ENCODE measurements at regions not wholly inside any gene's neighbourhood (a gene's known extent, or its start where the extent isn't known, plus 50 kb on each side); places are given as distances from the start of the nearest gene placed in this dataset.
"Not testable (repeated sequence)": the region's sequence is repeated elsewhere in the genome, so short reads cannot be mapped to it uniquely, and the experiment has no call there.

DNA sequence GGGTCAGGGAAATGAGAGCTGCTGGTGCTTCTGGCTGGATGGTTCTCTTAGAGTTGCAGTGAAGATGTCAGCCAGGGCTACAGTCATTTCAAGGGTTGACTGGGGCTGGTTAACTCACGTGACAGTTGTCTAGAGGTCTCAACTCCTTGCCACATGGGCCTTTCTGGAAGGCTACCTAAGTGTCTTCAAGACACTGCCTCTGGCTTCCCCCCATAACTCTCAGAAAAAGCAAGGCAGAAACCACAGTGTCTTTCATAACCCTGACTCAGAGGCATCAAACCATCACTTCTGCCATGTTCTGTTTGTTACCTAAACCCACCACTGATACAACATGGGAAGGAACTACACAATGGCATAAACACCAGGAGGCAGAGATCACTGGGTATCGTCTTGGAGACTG lies 828.9 kb downstream of the EPHA4 start:
- H3K4me1 ChIP-seq, result no peaks in the 10 kb centered on the region
- DNase-seq (ENCODE audit: low spot score in 2 of 2), result no peak
- no peaks in the 10 kb centered on the region for H3K36me3 ChIP-seq (replicated peaks)
- H3K4me3 ChIP-seq, result no peak overlapping the region
- H3K9me3 ChIP-seq, result no peaks in the 10 kb centered on the region
- in situ Hi-C loops (cut with MboI; ENCODE audit: low sequenced_read_pairs), result no loop called here
- no peaks in the 10 kb centered on the region for H3K27me3 ChIP-seq (ENCODE audit: low read depth)

DNA sequence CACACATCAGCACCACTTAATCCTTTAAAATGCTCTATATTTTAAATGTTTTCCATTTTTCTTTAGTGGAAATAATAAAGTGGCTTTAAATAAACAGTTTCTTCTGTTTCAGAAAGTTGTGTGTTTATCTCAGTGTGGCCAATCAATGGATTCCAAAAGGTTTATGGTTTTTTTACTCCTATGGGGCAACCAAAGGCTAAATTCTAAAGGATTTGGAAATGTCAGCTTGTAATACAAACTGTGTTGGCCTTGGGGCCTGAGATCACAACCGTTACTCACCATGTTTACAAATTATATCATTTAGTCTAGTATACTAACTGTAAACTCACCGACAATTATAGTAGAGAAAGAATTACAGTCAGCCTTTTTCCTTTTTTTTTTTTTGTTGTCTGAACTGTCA lies 827.2 kb downstream of the EPHA4 start:
- Histone ChIP-seq H3K4me3 (no peak overlapping the region), H3K36me3 (replicated peaks) (no peaks in the 10 kb centered on the region), H3K27me3 (ENCODE audit: low read depth) (no peaks in the 10 kb centered on the region), H3K4me1 (no peaks in the 10 kb centered on the region), H3K9me3 (no peaks in the 10 kb centered on the region)
- DNase-seq (ENCODE audit: low spot score in 2 of 2), result no peak
- in situ Hi-C loops (cut with MboI; ENCODE audit: low sequenced_read_pairs), result no loop called here

DNA sequence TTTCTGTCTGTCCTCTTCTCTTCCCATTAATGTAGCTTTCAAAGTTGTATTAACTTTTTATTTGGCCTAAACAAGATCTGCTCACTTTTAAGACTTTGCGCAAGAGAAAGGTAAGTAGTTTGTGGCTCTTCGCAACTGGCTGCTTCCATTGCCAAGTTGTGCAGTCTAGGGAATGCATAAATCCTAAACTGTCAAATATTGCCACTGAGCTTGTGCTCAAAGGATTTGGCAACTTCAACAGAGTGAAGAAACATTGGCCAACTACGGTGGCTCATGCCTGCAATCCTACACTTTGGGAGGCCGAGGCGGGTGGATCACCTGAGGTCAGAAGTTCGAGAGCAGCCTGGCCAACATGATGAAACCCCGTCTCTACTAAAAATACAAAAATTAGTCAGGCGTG lies 826.4 kb downstream of the EPHA4 start:
- H3K4me1 ChIP-seq, result no peaks in the 10 kb centered on the region
- in situ Hi-C loops (cut with MboI; ENCODE audit: low sequenced_read_pairs), result no loop called here
- no peak for DNase-seq (ENCODE audit: low spot score in 2 of 2)
- no peaks in the 10 kb centered on the region for H3K9me3 ChIP-seq
- no peaks in the 10 kb centered on the region for H3K36me3 ChIP-seq (replicated peaks)
- no peak overlapping the region for H3K4me3 ChIP-seq
- no peaks in the 10 kb centered on the region for H3K27me3 ChIP-seq (ENCODE audit: low read depth)

DNA sequence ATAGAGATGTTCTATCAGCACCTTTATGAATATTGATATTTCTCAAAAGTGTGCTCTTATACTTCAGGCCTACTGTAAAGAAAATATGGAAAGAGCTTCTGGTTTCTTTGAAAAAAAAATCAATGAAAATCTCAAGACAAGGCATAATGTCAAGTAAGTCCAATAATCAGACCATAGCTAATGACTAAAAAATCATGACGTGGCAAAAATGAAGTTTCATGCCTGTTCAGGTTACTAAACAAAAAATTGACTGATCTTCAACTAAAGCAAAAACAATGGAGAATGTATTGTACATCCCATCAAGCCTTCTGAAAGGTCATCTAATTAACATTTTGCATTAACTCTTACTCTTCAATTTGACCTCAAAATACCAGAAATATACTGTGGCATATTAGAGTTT lies 824.4 kb downstream of the EPHA4 start:
- in situ Hi-C loops (cut with MboI; ENCODE audit: low sequenced_read_pairs), result no loop called here
- Histone ChIP-seq H3K27me3 (ENCODE audit: low read depth) (no peaks in the 10 kb centered on the region), H3K4me1 (no peaks in the 10 kb centered on the region), H3K4me3 (no peak overlapping the region), H3K9me3 (no peaks in the 10 kb centered on the region), H3K36me3 (replicated peaks) (no peaks in the 10 kb centered on the region)
- DNase-seq (ENCODE audit: low spot score in 2 of 2), result no peak

DNA sequence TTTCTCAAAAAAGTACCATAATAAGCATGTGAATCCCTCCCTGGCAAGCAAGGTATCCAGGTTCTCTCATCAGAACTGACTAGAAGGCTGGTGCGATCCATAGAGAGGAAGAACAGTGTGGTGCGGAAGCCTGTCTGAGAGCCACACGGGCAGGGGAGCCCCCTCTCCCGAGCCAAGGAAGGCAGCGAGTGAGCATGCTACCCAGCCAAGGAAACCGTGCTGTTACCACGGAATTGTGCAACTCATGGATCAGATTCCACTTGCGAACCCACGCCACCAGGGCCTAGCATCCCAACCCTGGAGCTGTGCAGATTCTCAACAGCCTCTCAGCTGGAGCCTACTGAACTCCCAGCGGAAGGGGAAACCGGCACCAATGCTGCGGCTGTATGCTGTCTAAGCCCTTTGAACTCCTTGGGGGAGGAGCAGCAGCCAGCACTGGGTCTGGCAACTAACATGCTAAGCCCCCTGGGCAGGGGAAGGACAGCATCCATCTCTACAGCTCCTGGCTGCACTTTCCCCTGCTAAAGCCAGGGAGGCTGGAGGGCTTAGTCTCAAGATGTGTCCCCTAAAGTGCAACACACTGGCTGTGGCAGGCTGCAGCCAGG lies 823.1 kb downstream of the EPHA4 start:
- H3K4me3 ChIP-seq, result no peak overlapping the region
- in situ Hi-C loops (cut with MboI; ENCODE audit: low sequenced_read_pairs), result no loop called here

DNA sequence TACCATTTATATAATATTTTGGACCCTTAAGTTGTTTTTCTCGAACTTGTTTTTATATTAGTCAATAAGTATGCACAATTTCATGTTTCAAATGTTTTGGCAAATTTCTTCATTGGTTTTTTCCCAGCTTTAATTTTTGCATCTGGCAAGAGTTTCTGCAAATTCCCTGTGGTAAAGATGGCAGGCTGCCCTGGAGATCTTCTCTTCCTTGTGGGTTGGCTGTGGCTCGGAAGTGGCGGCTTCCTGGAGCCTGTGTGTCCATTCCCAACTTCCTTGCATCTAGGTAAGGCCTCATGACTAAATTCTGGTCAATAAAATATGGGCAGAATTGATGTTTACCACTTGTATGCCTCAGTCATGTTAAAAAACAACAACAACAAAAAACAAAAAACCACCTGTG lies 818.6 kb downstream of the EPHA4 start:
- in situ Hi-C loops (cut with MboI; ENCODE audit: low sequenced_read_pairs), result no loop called here
- Histone ChIP-seq H3K4me3 (no peak overlapping the region), H3K9me3 (no peaks in the 10 kb centered on the region), H3K4me1 (no peaks in the 10 kb centered on the region), H3K27me3 (ENCODE audit: low read depth) (no peaks in the 10 kb centered on the region), H3K36me3 (replicated peaks) (no peaks in the 10 kb centered on the region)
- DNase-seq (ENCODE audit: low spot score in 2 of 2), result no peak

More for the DNA sequence above, 823.1 kb downstream of the EPHA4 start:
- DNase-seq (ENCODE audit: low spot score in 2 of 2), result no peak
- Histone ChIP-seq H3K9me3 (no peaks in the 10 kb centered on the region), H3K36me3 (replicated peaks) (no peaks in the 10 kb centered on the region), H3K4me1 (no peaks in the 10 kb centered on the region), H3K27me3 (ENCODE audit: low read depth) (no peaks in the 10 kb centered on the region)

DNA sequence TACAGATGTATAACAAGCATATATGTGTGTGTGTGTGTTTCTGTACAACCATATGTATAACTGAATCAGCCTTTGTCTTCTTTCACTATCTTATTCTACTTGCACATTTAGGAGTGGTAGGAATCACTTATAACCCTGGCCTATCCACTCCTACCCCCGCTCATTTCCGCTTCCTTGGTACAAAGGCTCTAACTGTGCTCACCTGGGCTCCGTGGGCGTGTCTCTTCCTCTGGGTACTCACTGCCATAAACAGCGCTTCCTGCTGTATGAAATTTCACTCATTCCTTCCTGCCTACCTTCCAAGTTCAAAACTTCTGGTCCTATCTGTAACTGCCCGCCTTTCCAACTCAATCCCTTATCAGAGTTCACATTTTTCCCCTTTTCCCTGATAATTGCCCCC lies 815.5 kb downstream of the EPHA4 start:
- in situ Hi-C loops (cut with MboI; ENCODE audit: low sequenced_read_pairs), result no loop called here

DNA sequence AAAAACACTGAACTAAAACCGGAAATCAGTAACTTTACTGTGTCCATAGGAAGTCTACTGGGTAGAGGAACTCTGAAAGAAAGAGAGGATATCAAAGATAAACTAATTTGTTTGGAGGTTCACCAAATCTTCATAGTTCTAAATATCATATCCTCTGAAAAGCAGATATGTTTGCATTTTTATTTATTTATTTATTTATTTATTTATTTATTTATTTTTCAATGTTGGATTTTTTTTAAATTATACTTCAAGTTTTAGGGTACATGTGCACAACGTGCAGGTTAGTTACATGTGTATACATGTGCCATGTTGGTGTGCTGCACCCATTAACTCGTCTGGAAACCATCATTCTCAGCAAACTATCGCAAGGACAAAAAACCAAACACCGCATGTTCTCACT lies 813.7 kb downstream of the EPHA4 start:
- not testable (repeated sequence) for H3K4me1 ChIP-seq

More for the DNA sequence above, 815.5 kb downstream of the EPHA4 start:
- no peak for DNase-seq (ENCODE audit: low spot score in 2 of 2)
- Histone ChIP-seq H3K27me3 (ENCODE audit: low read depth) (no peaks in the 10 kb centered on the region), H3K4me3 (no peak overlapping the region), H3K9me3 (no peaks in the 10 kb centered on the region), H3K36me3 (replicated peaks) (no peaks in the 10 kb centered on the region), H3K4me1 (no peaks in the 10 kb centered on the region)

DNA sequence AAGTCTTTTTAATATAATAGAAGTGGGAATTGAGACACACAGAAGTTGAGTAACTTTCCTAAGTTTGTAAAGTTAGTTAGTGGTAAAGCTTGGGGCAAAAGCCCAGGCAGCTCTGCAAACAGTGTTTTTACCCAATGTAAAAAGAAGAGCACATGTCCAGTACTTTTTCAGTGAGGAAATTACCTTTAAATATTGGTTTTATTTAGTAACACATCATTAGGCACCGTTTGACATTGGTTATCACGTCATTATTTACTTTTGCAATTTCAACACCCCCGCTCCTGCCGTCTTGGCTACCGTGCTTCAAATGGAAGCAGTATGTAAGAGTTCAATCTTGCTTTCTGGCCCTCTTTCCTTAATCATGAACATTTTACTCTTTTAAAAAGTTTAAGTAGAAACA lies 807.9 kb downstream of the EPHA4 start:
- no peak for DNase-seq (ENCODE audit: low spot score in 2 of 2)
- in situ Hi-C loops (cut with MboI; ENCODE audit: low sequenced_read_pairs), result no loop called here
- Histone ChIP-seq H3K4me1 (no peaks in the 10 kb centered on the region), H3K9me3 (no peaks in the 10 kb centered on the region), H3K4me3 (no peak overlapping the region), H3K36me3 (replicated peaks) (no peaks in the 10 kb centered on the region), H3K27me3 (ENCODE audit: low read depth) (no peaks in the 10 kb centered on the region)

More for the DNA sequence above, 813.7 kb downstream of the EPHA4 start:
- H3K36me3 ChIP-seq (replicated peaks); H3K9me3 ChIP-seq; H3K4me3 ChIP-seq; H3K27me3 ChIP-seq (ENCODE audit: low read depth); DNase-seq (ENCODE audit: low spot score in 2 of 2); in situ Hi-C loops (cut with MboI; ENCODE audit: low sequenced_read_pairs): not testable (repeated sequence)

DNA sequence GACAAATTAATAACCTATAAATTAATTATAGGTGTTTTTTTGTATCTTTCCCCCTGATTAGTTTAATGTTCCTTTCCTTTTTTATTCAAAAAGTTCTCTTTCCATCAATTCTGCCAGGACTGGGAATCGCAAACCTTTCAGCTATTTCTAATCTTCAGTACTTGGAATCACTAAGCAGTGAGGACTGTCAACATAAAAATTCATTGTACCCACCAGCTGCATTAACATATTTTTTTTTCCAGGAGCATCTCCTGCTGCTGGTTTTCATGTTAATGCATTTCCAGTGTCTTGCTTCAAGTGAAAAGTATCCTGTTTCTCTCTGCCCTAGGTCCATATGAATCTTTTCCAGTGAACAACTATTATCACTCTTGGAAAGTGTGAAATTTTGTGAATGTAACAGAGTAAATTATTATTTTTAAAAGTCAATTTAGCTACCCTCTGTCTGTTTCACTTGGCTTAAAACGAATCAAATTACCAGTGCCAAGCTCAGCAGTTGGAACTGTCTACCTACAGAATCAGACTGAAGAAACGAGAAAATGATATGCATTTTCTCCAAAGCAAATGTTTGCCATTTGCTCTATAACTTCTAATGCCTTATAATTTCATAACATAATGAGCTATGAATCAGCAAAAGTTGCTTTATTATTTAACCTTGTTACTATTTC lies 804.4 kb downstream of the EPHA4 start:
- Histone ChIP-seq H3K27me3 (ENCODE audit: low read depth) (0 out of 2 replicates have a peak, but pooled peaks cover 2% of the 10 kb centered on the region), H3K4me3 (no peak overlapping the region), H3K36me3 (replicated peaks) (no peaks in the 10 kb centered on the region), H3K4me1 (no peaks in the 10 kb centered on the region), H3K9me3 (no peaks in the 10 kb centered on the region)
- in situ Hi-C loops (cut with MboI; ENCODE audit: low sequenced_read_pairs), result no loop called here
- no peak for DNase-seq (ENCODE audit: low spot score in 2 of 2)

DNA sequence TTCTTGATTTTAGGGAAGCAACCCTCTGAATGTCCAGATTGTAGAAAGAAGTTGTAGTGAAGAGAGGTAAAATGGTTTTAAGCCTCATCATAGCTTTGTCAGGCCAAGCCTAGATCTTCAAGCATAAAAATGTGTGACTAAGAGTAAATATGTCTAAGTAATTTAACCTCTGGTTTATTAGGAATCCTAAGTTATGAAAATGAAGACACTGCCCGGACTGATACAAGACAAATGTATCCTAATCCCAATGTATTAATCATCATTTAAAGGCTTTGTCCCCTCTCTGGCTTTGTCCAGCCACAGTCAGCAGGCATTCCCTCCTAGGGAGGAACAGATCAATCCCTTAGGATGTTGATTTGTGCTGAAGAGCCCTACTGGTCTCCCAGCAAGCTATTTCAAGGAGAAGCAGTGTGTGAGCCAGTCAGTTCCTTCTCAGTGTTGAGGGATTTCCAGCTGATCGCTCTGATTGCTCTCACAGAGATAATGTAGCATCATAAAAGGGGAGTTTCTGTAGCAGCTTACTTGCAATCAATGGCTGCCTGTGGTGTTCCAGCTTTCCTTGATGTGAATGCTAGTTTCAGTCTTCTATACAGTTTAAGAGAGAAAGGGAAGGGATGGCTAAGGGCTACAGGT lies 796.1 kb downstream of the EPHA4 start:
- no peak overlapping the region for H3K4me3 ChIP-seq
- 0 out of 2 replicates have a peak, but pooled peaks cover 3% of the 10 kb centered on the region for H3K9me3 ChIP-seq
- no peaks in the 10 kb centered on the region for H3K36me3 ChIP-seq (replicated peaks)
- H3K4me1 ChIP-seq, result no peaks in the 10 kb centered on the region
- in situ Hi-C loops (cut with MboI; ENCODE audit: low sequenced_read_pairs), result no loop called here
- no peaks in the 10 kb centered on the region for H3K27me3 ChIP-seq (ENCODE audit: low read depth)
- no peak for DNase-seq (ENCODE audit: low spot score in 2 of 2)

DNA sequence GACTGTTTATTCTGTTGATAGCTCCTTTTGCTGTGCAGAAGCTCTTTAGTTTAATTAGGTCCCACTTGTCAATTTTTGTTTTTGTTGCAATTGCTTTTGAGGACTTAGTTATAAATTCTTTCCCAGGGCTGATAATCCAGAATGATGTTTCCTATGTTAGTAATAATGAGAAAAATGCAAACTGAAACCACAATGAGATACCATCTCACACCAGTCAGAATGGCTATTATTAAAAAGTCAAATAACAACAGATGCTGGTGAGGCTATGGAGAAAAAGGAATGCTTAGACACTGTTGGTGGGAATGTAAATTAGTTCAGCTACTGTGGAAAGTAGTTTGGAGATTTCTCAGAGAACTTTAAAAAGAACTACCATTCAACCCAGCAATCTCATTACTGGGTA lies 793.0 kb downstream of the EPHA4 start:
- H3K9me3 ChIP-seq; H3K4me1 ChIP-seq; H3K27me3 ChIP-seq (ENCODE audit: low read depth); H3K4me3 ChIP-seq; in situ Hi-C loops (cut with MboI; ENCODE audit: low sequenced_read_pairs); DNase-seq (ENCODE audit: low spot score in 2 of 2); H3K36me3 ChIP-seq (replicated peaks): not testable (repeated sequence)

DNA sequence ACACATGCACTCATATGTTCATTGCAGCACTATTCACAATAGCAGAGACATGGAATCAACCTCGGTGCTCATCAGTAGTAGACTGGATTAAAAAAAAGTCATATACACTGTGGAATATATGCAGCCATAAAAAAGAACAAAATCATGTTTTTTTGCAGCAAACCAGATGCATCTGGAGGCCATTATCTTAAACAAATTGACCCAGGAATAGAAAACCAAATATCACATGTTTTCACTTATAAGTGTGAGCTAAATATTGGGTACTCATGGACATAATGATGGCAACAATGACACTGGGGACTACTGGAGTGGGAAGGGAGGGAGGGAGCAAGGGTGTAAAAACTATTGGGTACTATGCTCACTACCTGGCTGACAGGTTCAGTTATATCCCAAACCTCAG lies 792.6 kb downstream of the EPHA4 start:
- DNase-seq (ENCODE audit: low spot score in 2 of 2), result no peak
- Histone ChIP-seq H3K4me1 (no peaks in the 10 kb centered on the region), H3K4me3 (no peak overlapping the region), H3K27me3 (ENCODE audit: low read depth) (no peaks in the 10 kb centered on the region), H3K9me3 (0 out of 2 replicates have a peak, but pooled peaks cover 3% of the 10 kb centered on the region), H3K36me3 (replicated peaks) (no peaks in the 10 kb centered on the region)
- in situ Hi-C loops (cut with MboI; ENCODE audit: low sequenced_read_pairs), result no loop called here

DNA sequence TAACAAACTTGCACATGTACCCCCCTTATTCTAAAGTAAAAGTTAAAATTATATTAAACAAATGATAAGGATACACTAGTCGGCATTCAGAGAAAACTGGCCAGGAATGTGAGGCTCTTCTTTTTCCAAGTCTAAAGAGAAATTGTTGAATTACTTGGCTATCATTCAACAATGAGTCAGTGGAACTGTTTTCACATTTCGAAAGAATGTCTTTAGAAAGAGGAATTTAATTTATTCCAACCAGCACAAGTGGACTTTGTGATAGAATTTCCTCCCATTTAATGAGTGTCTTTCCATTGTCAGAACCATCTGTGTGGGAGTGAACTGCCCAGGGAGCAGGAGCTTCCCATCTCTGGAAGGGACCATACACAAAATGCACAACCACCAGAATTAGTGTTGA lies 792.2 kb downstream of the EPHA4 start:
- no peaks in the 10 kb centered on the region for H3K4me1 ChIP-seq
- no peaks in the 10 kb centered on the region; the same call in 1 of the 2 replicates for H3K27me3 ChIP-seq (ENCODE audit: low read depth)
- in situ Hi-C loops (cut with MboI; ENCODE audit: low sequenced_read_pairs), result no loop called here
- no peak for DNase-seq (ENCODE audit: low spot score in 2 of 2)
- H3K9me3 ChIP-seq, result 0 out of 2 replicates have a peak, but pooled peaks cover 3% of the 10 kb centered on the region
- H3K4me3 ChIP-seq, result no peak overlapping the region
- H3K36me3 ChIP-seq (replicated peaks), result no peaks in the 10 kb centered on the region

Measured in HAP-1 (cell line).